ENCODE measurements at regions not wholly inside any gene's neighbourhood (a gene's known extent, or its start where the extent isn't known, plus 50 kb on each side); places are given as distances from the start of the nearest gene placed in this dataset.

DNA sequence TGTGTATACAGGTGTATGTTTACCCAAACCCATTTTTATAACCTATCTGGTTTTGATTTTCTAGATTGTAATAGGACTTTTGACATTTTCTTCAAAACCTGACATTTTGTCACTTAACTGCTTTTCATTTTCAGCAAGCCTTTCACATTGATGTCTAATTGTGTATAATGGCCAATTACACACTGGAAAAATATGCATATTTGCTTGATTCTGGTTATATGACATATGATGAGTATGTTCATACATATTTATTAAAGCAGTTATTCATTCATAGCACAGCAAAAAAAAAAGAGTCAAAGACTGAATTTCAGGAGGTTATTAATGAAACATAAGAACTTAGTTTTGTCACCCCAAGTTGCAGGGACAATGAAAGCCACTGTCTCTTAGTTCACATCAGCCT is 307.7 kb upstream of the TNP1 start:
- no peak for DNase-seq
- H3K4me3 ChIP-seq, result no peak overlapping the region
- peaks cover 0 to 1% (median 0%) of the 10 kb centered on the region in 4 donors for H3K9me3 ChIP-seq (ENCODE audit: control insufficient read depth in 4 of 4, insufficient read depth in 3 of 4, low read length in 3 of 4)
- no peak overlapping the region for H3K9ac ChIP-seq (ENCODE audit: insufficient read depth in 1 of 2, low read length in 2 of 2)
- H3K27ac ChIP-seq (ENCODE audit: low read depth in 1 of 2, low read length in 1 of 2), result no peak overlapping the region
- H3K36me3 ChIP-seq (ENCODE audit: control insufficient read depth in 4 of 4, insufficient read depth in 4 of 4, low read length in 4 of 4), result no peaks in the 10 kb centered on the region
- TF ChIP-seq, protein P1, sequence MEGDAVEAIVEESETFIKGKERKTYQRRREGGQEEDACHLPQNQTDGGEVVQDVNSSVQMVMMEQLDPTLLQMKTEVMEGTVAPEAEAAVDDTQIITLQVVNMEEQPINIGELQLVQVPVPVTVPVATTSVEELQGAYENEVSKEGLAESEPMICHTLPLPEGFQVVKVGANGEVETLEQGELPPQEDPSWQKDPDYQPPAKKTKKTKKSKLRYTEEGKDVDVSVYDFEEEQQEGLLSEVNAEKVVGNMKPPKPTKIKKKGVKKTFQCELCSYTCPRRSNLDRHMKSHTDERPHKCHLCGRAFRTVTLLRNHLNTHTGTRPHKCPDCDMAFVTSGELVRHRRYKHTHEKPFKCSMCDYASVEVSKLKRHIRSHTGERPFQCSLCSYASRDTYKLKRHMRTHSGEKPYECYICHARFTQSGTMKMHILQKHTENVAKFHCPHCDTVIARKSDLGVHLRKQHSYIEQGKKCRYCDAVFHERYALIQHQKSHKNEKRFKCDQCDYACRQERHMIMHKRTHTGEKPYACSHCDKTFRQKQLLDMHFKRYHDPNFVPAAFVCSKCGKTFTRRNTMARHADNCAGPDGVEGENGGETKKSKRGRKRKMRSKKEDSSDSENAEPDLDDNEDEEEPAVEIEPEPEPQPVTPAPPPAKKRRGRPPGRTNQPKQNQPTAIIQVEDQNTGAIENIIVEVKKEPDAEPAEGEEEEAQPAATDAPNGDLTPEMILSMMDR (IDR thresholded peaks at IDR 0.05; ENCODE audit: control extremely low read depth, extremely low read depth), result no peak
- H3K4me1 ChIP-seq (ENCODE audit: control insufficient read depth in 5 of 5, insufficient read depth in 5 of 5, low read length in 5 of 5), result peaks cover 0 to 15% (median 0%) of the 10 kb centered on the region in 5 donors
- ATAC-seq (ENCODE audit: insufficient read depth, low FRiP score), result no peak
- no peaks in the 10 kb centered on the region for H3K27me3 ChIP-seq (ENCODE audit: control insufficient read depth in 3 of 3, insufficient read depth in 3 of 3, low read length in 2 of 3)

DNA sequence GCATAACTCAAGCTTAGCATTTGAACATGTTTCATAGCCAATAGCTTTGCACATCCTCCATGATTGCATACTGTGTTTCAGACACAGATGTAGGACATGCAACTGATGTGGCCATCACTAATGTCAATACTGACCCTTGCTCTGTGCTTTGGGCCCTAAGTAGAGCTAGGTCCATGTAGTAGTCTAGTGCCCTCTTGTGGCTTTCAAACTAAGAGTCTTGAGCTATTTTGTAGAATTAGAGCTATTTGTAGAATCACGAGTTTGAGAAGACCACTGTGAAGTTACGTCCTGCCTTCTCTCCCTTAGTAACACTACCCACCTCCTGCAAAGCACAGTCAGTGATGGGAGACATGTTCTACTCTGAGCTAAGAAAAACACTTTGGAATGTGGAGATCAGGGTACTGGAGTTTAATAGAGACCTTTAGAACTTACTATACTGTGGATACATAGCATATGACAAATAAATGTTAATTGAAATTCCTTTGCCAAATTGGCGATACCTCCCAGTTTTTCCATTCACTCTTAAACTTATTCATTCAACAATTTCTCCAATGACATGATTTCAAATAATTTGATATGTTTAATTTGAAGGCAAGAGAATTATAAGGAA is 306.5 kb upstream of the TNP1 start:
- Histone ChIP-seq H3K36me3 (ENCODE audit: control insufficient read depth in 4 of 4, insufficient read depth in 4 of 4, low read length in 4 of 4) (no peaks in the 10 kb centered on the region), H3K27me3 (ENCODE audit: control insufficient read depth in 3 of 3, insufficient read depth in 3 of 3, low read length in 2 of 3) (no peaks in the 10 kb centered on the region), H3K4me3 (no peak overlapping the region), H3K9me3 (ENCODE audit: control insufficient read depth in 4 of 4, insufficient read depth in 3 of 4, low read length in 3 of 4) (peaks cover 0 to 1% (median 0%) of the 10 kb centered on the region in 4 donors), H3K9ac (ENCODE audit: insufficient read depth in 1 of 2, low read length in 2 of 2) (no peak overlapping the region), H3K4me1 (ENCODE audit: control insufficient read depth in 5 of 5, insufficient read depth in 5 of 5, low read length in 5 of 5) (peaks cover 0 to 15% (median 2%) of the 10 kb centered on the region in 5 donors), H3K27ac (ENCODE audit: low read depth in 1 of 2, low read length in 1 of 2) (no peak overlapping the region)
- ATAC-seq (ENCODE audit: insufficient read depth, low FRiP score) (no peak), DNase-seq (peak in 1 of 3 donors; percentile 56)
- TF ChIP-seq, protein P1 (IDR thresholded peaks at IDR 0.05; ENCODE audit: control extremely low read depth, extremely low read depth), result peak; percentile 30
- whole genome bisulfite sequencing, 2 donors, result 54 to 63% methylated on average over 3 of the region's 3 CpGs

DNA sequence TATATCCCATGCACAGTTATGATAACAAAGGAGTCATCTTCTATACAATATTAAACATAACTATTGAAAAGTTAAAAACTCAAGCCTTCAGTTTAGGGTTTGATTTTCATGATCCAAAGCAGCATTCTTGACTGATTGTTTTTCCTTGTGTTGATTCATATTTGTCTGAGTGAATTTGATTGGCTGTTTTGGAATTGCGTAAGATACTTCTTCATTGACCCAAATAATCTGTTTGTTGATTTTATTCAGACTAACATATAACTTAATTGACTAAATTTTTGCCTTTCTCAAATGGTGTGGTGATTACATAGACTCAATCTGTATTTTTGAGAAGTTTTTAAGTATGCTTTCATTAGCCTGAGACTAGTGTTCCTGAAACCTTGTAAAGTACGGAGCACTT is 305.7 kb upstream of the TNP1 start:
- Histone ChIP-seq H3K27ac (ENCODE audit: low read depth in 1 of 2, low read length in 1 of 2) (no peak overlapping the region), H3K9ac (ENCODE audit: insufficient read depth in 1 of 2, low read length in 2 of 2) (no peak overlapping the region), H3K4me1 (ENCODE audit: control insufficient read depth in 5 of 5, insufficient read depth in 5 of 5, low read length in 5 of 5) (peaks cover 0 to 15% (median 3%) of the 10 kb centered on the region in 5 donors), H3K4me3 (no peak overlapping the region), H3K9me3 (ENCODE audit: control insufficient read depth in 4 of 4, insufficient read depth in 3 of 4, low read length in 3 of 4) (peaks cover 0 to 1% (median 0%) of the 10 kb centered on the region in 4 donors), H3K36me3 (ENCODE audit: control insufficient read depth in 4 of 4, insufficient read depth in 4 of 4, low read length in 4 of 4) (no peaks in the 10 kb centered on the region), H3K27me3 (ENCODE audit: control insufficient read depth in 3 of 3, insufficient read depth in 3 of 3, low read length in 2 of 3) (no peaks in the 10 kb centered on the region)
- WGBS, 2 donors, result 92 to 93% methylated on average over 2 of the region's 2 CpGs
- TF ChIP-seq, protein P1 (IDR thresholded peaks at IDR 0.05; ENCODE audit: control extremely low read depth, extremely low read depth), result no peak
- DNase-seq, result peak in 1 of 3 donors; percentile 36
- no peak for ATAC-seq (ENCODE audit: insufficient read depth, low FRiP score)

DNA sequence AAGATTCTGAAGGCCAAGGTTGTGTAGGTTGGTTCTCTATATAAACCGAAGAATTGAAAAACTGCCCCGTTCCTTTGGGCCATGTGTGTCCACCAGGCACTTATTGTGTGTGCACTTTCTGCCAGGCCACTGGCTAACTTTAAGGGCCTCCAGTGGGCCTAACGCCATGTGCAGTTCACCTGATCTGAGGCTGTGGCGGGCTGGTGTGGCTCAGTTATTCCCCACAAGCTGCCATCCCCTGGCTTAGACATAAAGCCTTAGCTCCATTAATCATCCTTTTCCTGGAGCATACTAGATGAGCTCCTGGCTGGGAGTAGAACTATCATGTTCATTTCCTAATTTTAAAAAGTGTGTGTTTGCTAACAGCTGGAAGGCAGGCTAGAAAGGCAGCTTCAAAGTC is 304.1 kb upstream of the TNP1 start:
- WGBS, 2 donors, result 95 to 97% methylated on average over 4 of the region's 4 CpGs
- H3K9me3 ChIP-seq (ENCODE audit: control insufficient read depth in 4 of 4, insufficient read depth in 3 of 4, low read length in 3 of 4), result peaks cover 0 to 1% (median 0%) of the 10 kb centered on the region in 4 donors
- H3K4me3 ChIP-seq, result no peak overlapping the region
- TF ChIP-seq, protein P1 (IDR thresholded peaks at IDR 0.05; ENCODE audit: control extremely low read depth, extremely low read depth), result no peak
- no peak for DNase-seq
- ATAC-seq (ENCODE audit: insufficient read depth, low FRiP score), result no peak
- H3K27ac ChIP-seq (ENCODE audit: low read depth in 1 of 2, low read length in 1 of 2), result no peak overlapping the region
- H3K36me3 ChIP-seq (ENCODE audit: control insufficient read depth in 4 of 4, insufficient read depth in 4 of 4, low read length in 4 of 4), result no peaks in the 10 kb centered on the region
- H3K9ac ChIP-seq (ENCODE audit: insufficient read depth in 1 of 2, low read length in 2 of 2), result no peak overlapping the region
- no peaks in the 10 kb centered on the region for H3K27me3 ChIP-seq (ENCODE audit: control insufficient read depth in 3 of 3, insufficient read depth in 3 of 3, low read length in 2 of 3)
- peaks cover 0 to 15% (median 3%) of the 10 kb centered on the region in 5 donors for H3K4me1 ChIP-seq (ENCODE audit: control insufficient read depth in 5 of 5, insufficient read depth in 5 of 5, low read length in 5 of 5)
